Astrocyte (in vitro differentiated cells and primary cell): ENCODE measurements at regions not wholly inside any gene's neighbourhood (a gene's known extent, or its start where the extent isn't known, plus 50 kb on each side); places are given as distances from the start of the nearest gene placed in this dataset.

Experiments used
- DNase-seq: peaks from one replicate; pipeline ENCODE4 v3.0.0-alpha.2; 2010; ENCODE audit warnings: low read depth
- FAIRE-seq: peaks from 2 replicates; lab custom pipeline; 2011; peaks lifted over from hg19 to GRCh38; lab: Jason Lieb, UNC
- H2AFZ ChIP-seq: 2 replicates; pipeline ENCODE4 v1.6.0; 2012; ENCODE audit warnings: low read depth, low read length, inconsistent platforms
- H3K27ac ChIP-seq: 2 replicates; pipeline ENCODE4 v1.5.1; 2011; ENCODE audit warnings: low read depth, low read length, inconsistent platforms
- H3K27me3 ChIP-seq: 2 replicates; pipeline ENCODE4 v1.6.0; 2011; ENCODE audit warnings: low read length, inconsistent platforms; ENCODE audit not compliant: insufficient read depth
- H3K36me3 ChIP-seq: 2 replicates; pipeline ENCODE4 v1.5.1; 2011; ENCODE audit warnings: low read length, inconsistent platforms; ENCODE audit not compliant: insufficient read depth
- H3K4me1 ChIP-seq: 2 replicates; pipeline ENCODE4 v1.5.1; 2011; ENCODE audit warnings: low read length, inconsistent platforms; ENCODE audit not compliant: insufficient read depth
- H3K4me2 ChIP-seq: 2 replicates; pipeline ENCODE4 v1.6.0; 2012; ENCODE audit warnings: low read length, inconsistent platforms
- H3K4me3 ChIP-seq: 2 replicates; pipeline ENCODE4 v1.5.1; 2011; ENCODE audit warnings: low read depth, mild to moderate bottlenecking, low read length, inconsistent platforms; ENCODE audit not compliant: insufficient read depth
- H3K79me2 ChIP-seq: 2 replicates; pipeline ENCODE4 v1.6.0; 2012; ENCODE audit warnings: mild to moderate bottlenecking, low read length, inconsistent platforms; ENCODE audit not compliant: insufficient read depth
- H3K9ac ChIP-seq: 2 replicates; pipeline ENCODE4 v1.6.0; 2012; ENCODE audit warnings: mild to moderate bottlenecking, low read length, inconsistent platforms
- H3K9me3 ChIP-seq: 2 replicates; pipeline ENCODE4 v1.5.1; 2012; ENCODE audit warnings: low read depth, mild to moderate bottlenecking, low read length, inconsistent platforms; ENCODE audit not compliant: insufficient read depth
- H4K20me1 ChIP-seq: 2 replicates; pipeline ENCODE4 v1.6.0; 2012; ENCODE audit warnings: low read length, inconsistent platforms; ENCODE audit not compliant: insufficient read depth
- H3K27ac Mint-ChIP-seq: one replicate; pipeline ENCODE4 v1.8.0; 2021; ENCODE audit warnings: mild to moderate bottlenecking, mixed read lengths; ENCODE audit not compliant: unreplicated experiment
- H3K27me3 Mint-ChIP-seq: one replicate; pipeline ENCODE4 v1.8.0; 2021; ENCODE audit warnings: low read depth, mixed read lengths; ENCODE audit not compliant: unreplicated experiment
- H3K36me3 Mint-ChIP-seq: one replicate; pipeline ENCODE4 v1.8.0; 2021; ENCODE audit warnings: low read depth, mixed read lengths; ENCODE audit not compliant: unreplicated experiment
- H3K4me1 Mint-ChIP-seq: one replicate; pipeline ENCODE4 v1.8.0; 2021; ENCODE audit warnings: low read depth, mixed read lengths; ENCODE audit not compliant: unreplicated experiment
- H3K4me3 Mint-ChIP-seq: one replicate; pipeline ENCODE4 v1.8.0; 2021; ENCODE audit warnings: mild to moderate bottlenecking, moderate library complexity, mixed read lengths; ENCODE audit not compliant: unreplicated experiment
- H3K9me3 Mint-ChIP-seq: one replicate; pipeline ENCODE4 v1.8.0; 2021; ENCODE audit warnings: mild to moderate bottlenecking, mixed read lengths; ENCODE audit not compliant: unreplicated experiment
- EZH2 ChIP-seq: IDR thresholded peaks from 2 replicates; pipeline ENCODE4 v1.6.1; 2012; ENCODE audit warnings: mild to moderate bottlenecking, low read length, inconsistent platforms; ENCODE audit not compliant: insufficient read depth
- TF ChIP-seq, protein P1 (sequence below): IDR thresholded peaks from 2 replicates; pipeline ENCODE4 v1.5.1; 2011; ENCODE audit warnings: low read depth, mild to moderate bottlenecking, inconsistent platforms, low read length, moderate library complexity; ENCODE audit not compliant: insufficient read depth

DNA sequence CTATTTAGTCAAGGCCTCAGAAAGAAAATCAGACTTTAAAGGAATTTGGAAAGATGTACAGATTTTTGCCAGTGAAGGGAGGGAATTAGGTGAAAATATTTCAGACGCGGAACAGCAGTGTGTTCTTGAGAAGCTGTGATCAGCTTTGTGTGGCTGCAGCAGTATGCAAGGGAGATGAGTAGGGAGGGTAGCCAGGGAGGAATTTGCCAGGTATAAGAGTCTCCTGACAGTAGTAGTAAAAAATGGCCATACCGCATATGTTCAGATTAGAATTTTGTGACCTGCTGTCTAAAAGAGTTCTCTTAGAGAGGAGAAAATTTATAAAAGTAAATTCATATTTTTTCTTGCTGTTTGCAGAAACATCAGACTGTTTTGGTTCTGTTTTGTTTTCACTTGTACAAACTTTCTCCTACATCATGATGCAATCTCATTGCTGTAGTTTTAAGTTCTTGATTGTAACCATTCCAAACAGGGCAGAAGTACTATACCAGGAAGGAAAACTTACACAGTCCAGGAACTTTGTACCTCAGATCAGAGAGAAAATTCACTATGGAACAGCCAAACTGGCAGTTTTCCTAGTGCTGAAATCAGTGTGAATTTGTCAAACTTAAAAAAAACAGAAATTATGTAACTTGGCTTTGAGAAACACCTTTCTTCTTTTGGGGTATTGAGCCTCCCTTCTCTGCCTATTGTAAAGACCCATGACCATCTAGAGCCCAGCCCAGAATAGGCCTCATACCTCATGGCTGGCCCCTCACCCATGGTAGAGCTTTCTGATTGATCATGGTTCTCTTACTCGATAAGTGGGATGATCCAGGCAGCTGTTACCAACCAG, 78.4 kb upstream of the NR3C1 start:
- Mint-ChIP-seq H3K9me3 (peaks cover 3% of the 10 kb centered on the region), H3K27ac (no peak overlapping the region), H3K36me3 (no peaks in the 10 kb centered on the region), H3K4me1 (no peaks in the 10 kb centered on the region), H3K27me3 (no peaks in the 10 kb centered on the region), H3K4me3 (no peak overlapping the region)
- Histone ChIP-seq H3K79me2 (no peaks in the 10 kb centered on the region), H3K9ac (no peak overlapping the region), H4K20me1 (no peaks in the 10 kb centered on the region), H2AFZ (no peak overlapping the region), H3K4me3 (no peak overlapping the region), H3K9me3 (no peaks in the 10 kb centered on the region), H3K4me2 (no peak overlapping the region), H3K27ac (no peak overlapping the region), H3K4me1 (no peaks in the 10 kb centered on the region), H3K27me3 (no peaks in the 10 kb centered on the region), H3K36me3 (no peaks in the 10 kb centered on the region)
- DNase-seq (no peak), FAIRE-seq (no peak)
- TF ChIP-seq, protein P1, sequence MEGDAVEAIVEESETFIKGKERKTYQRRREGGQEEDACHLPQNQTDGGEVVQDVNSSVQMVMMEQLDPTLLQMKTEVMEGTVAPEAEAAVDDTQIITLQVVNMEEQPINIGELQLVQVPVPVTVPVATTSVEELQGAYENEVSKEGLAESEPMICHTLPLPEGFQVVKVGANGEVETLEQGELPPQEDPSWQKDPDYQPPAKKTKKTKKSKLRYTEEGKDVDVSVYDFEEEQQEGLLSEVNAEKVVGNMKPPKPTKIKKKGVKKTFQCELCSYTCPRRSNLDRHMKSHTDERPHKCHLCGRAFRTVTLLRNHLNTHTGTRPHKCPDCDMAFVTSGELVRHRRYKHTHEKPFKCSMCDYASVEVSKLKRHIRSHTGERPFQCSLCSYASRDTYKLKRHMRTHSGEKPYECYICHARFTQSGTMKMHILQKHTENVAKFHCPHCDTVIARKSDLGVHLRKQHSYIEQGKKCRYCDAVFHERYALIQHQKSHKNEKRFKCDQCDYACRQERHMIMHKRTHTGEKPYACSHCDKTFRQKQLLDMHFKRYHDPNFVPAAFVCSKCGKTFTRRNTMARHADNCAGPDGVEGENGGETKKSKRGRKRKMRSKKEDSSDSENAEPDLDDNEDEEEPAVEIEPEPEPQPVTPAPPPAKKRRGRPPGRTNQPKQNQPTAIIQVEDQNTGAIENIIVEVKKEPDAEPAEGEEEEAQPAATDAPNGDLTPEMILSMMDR = no peak
- no peak for TF ChIP-seq EZH2

DNA sequence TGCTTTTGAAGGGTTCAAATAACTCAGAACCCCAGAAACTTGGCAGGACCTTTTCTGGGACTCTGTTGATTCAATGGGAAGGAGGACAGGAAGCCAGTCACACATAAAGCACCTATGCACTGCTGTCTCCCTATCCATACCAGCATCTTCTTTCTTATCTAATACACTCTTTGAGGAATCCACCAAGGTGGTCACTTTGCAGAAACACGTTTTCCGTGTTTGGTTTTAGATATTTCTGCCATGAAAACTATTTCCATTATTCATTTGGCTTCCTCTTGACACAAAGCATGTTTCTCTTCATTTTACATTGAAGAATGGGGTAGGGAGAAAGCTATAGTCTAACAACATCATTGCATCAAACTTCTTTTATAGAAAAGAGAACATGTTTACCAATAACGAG, 76.5 kb upstream of the NR3C1 start:
- no peak overlapping the region for H3K4me2 ChIP-seq
- Mint-ChIP-seq H3K4me1 (no peaks in the 10 kb centered on the region), H3K27me3 (no peaks in the 10 kb centered on the region), H3K36me3 (no peaks in the 10 kb centered on the region), H3K9me3 (no peaks in the 10 kb centered on the region), H3K27ac (no peak overlapping the region), H3K4me3 (no peak overlapping the region)
- H3K4me1 ChIP-seq = no peaks in the 10 kb centered on the region
- no peaks in the 10 kb centered on the region for H3K27me3 ChIP-seq
- no peak overlapping the region for H2AFZ ChIP-seq
- DNase-seq (no peak), FAIRE-seq (no peak)
- no peaks in the 10 kb centered on the region for H3K79me2 ChIP-seq
- no peaks in the 10 kb centered on the region for H3K36me3 ChIP-seq
- H3K27ac ChIP-seq = no peak overlapping the region
- TF ChIP-seq, protein P1 = no peak
- no peak for TF ChIP-seq EZH2
- no peak overlapping the region for H3K9ac ChIP-seq
- H3K4me3 ChIP-seq = no peak overlapping the region
- no peaks in the 10 kb centered on the region for H3K9me3 ChIP-seq
- H4K20me1 ChIP-seq = no peaks in the 10 kb centered on the region

DNA sequence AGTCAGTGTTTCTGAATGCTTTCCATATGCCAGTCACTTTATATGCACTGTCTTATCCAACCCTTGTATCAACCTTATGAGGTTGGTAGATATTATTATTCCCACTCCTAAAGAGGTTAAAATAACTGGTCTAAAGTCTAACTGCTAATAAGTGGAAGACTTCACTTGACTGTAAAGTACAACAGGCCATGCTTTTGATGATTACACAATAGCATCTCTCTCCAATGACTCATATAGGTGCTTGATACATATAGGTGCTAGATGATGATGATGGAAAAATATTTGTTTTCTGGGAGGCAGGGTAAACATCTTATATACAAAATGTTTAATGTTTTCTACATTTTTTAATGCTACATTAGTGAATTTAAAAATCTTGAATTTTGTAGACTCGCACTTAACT, 75.9 kb upstream of the NR3C1 start:
- H3K9me3 ChIP-seq = no peaks in the 10 kb centered on the region
- Mint-ChIP-seq H3K9me3 (no peaks in the 10 kb centered on the region), H3K4me1 (no peaks in the 10 kb centered on the region), H3K4me3 (no peak overlapping the region), H3K27ac (no peak overlapping the region), H3K36me3 (no peaks in the 10 kb centered on the region), H3K27me3 (no peaks in the 10 kb centered on the region)
- no peak overlapping the region for H3K9ac ChIP-seq
- no peaks in the 10 kb centered on the region for H4K20me1 ChIP-seq
- no peaks in the 10 kb centered on the region for H3K36me3 ChIP-seq
- no peaks in the 10 kb centered on the region for H3K79me2 ChIP-seq
- H2AFZ ChIP-seq = no peak overlapping the region
- FAIRE-seq = no peak
- no peak for DNase-seq
- no peak overlapping the region for H3K4me3 ChIP-seq
- H3K4me1 ChIP-seq = no peaks in the 10 kb centered on the region
- no peak overlapping the region for H3K4me2 ChIP-seq
- TF ChIP-seq, protein P1 = no peak
- no peak for TF ChIP-seq EZH2
- no peak overlapping the region for H3K27ac ChIP-seq
- H3K27me3 ChIP-seq = no peaks in the 10 kb centered on the region
